ENCODE measurements at regions not wholly inside any gene's neighbourhood (a gene's known extent, or its start where the extent isn't known, plus 50 kb on each side); places are given as distances from the start of the nearest gene placed in this dataset.

GRCh38 chr7:69149804-69150782 is 448.2 kb upstream of the AUTS2 start:
- no peak for DNase-seq
- Histone ChIP-seq H3K9me3 (no peaks in the 10 kb centered on the region), H3K27ac (no peak overlapping the region), H3K36me3 (no peaks in the 10 kb centered on the region), H3K4me3 (no peak overlapping the region), H3K4me1 (no peaks in the 10 kb centered on the region), H3K27me3 (ENCODE audit: low read depth) (no peaks in the 10 kb centered on the region)
- intact Hi-C loops (cut with DNase I), result no loop called here
- ATAC-seq, result no peak
- TF ChIP-seq CTCF (IDR thresholded peaks at IDR 0.05), result no peak

GRCh38 chr7:69162326-69162725 is 435.9 kb upstream of the AUTS2 start:
- no peaks in the 10 kb centered on the region for H3K9me3 ChIP-seq
- H3K27me3 ChIP-seq (ENCODE audit: low read depth), result no peaks in the 10 kb centered on the region
- ATAC-seq, result no peak
- no peak overlapping the region for H3K4me3 ChIP-seq
- no peak for TF ChIP-seq CTCF (IDR thresholded peaks at IDR 0.05)
- no peak overlapping the region for H3K27ac ChIP-seq
- DNase-seq, result no peak
- intact Hi-C loops (cut with DNase I), result no loop called here
- H3K4me1 ChIP-seq, result no peaks in the 10 kb centered on the region
- H3K36me3 ChIP-seq, result no peaks in the 10 kb centered on the region

- Histone ChIP-seq H3K4me1 (no peaks in the 10 kb centered on the region), H3K4me3 (no peak overlapping the region), H3K9me3 (no peaks in the 10 kb centered on the region), H3K27ac (no peak overlapping the region), H3K36me3 (no peaks in the 10 kb centered on the region), H3K27me3 (ENCODE audit: low read depth) (no peaks in the 10 kb centered on the region)
- no peak for DNase-seq
- TF ChIP-seq CTCF (IDR thresholded peaks at IDR 0.05), result no peak
- ATAC-seq, result no peak
- intact Hi-C loops (cut with DNase I), result no loop called here
Measured at GRCh38 chr7:69162931-69163670, 435.2 kb upstream of the AUTS2 start.

GRCh38 chr7:69166979-69167516 is 431.2 kb upstream of the AUTS2 start:
- no peaks in the 10 kb centered on the region for H3K4me1 ChIP-seq
- H3K4me3 ChIP-seq, result no peak overlapping the region
- H3K27me3 ChIP-seq (ENCODE audit: low read depth), result no peaks in the 10 kb centered on the region
- H3K27ac ChIP-seq, result no peak overlapping the region
- DNase-seq (no peak), ATAC-seq (no peak)
- H3K36me3 ChIP-seq, result no peaks in the 10 kb centered on the region
- no peaks in the 10 kb centered on the region for H3K9me3 ChIP-seq
- TF ChIP-seq CTCF (IDR thresholded peaks at IDR 0.05), result no peak
- intact Hi-C loops (cut with DNase I), result no loop called here

GRCh38 chr7:69169386-69169785 is 428.9 kb upstream of the AUTS2 start:
- Histone ChIP-seq H3K27ac (no peak overlapping the region), H3K4me3 (no peak overlapping the region), H3K36me3 (no peaks in the 10 kb centered on the region), H3K9me3 (no peaks in the 10 kb centered on the region), H3K4me1 (no peaks in the 10 kb centered on the region), H3K27me3 (ENCODE audit: low read depth) (no peaks in the 10 kb centered on the region)
- no peak for DNase-seq
- intact Hi-C loops (cut with DNase I), result no loop called here
- no peak for TF ChIP-seq CTCF (IDR thresholded peaks at IDR 0.05)
- no peak for ATAC-seq

Data from lower lobe of right lung (tissue), 2 donors.